ENCODE measurements at regions not wholly inside any gene's neighbourhood (a gene's known extent, or its start where the extent isn't known, plus 50 kb on each side); places are given as distances from the start of the nearest gene placed in this dataset.

DNA sequence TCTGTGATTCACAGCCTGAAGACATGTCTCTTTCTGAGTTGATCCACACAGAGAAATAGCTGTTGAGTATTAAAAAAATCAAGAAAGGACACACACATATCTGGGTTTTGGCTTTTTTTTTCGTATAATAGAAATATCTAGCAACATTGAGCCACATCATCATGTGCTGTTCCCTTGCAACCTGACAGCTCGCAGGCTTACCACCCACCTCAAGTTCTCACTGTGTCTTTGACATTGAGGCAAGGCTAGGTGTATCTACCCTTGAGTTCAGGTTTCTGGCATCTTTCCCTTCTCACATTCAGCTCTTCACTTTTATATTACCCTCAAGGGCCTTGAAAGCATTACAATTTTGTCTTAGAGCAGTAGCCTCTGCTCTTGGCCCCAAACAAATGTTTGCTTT, 490.3 kb upstream of the KIRREL3 start:
- no peak overlapping the region for H3K4me3 ChIP-seq (replicated peaks in 1 of 3; ENCODE audit: insufficient read depth in 1 of 3, low read depth in 1 of 3, low read length in 3 of 3)
- H3K79me2 ChIP-seq (ENCODE audit: control insufficient read depth, insufficient read depth, low read length): no peaks in the 10 kb centered on the region
- H3K4me2 ChIP-seq (ENCODE audit: insufficient read depth, low read length): no peak overlapping the region
- no peaks in the 10 kb centered on the region for H3K9me3 ChIP-seq (replicated peaks; ENCODE audit: control insufficient read depth, insufficient read depth, low read length)
- CTCF ChIA-PET: no interaction called here
- intact Hi-C loops (cut with micrococcal nuclease): no loop called here
- no peak for DNase-seq (ENCODE audit: low read depth, low spot score)
- H3K4me1 ChIP-seq (ENCODE audit: control insufficient read depth, extremely low read depth, insufficient read depth, low read length): no peaks in the 10 kb centered on the region
- FAIRE-seq: no peak
- no TSS peak for BruUV-seq (replicated peaks)
- POLR2A ChIA-PET: no interaction called here
- H3K27ac ChIP-seq (ENCODE audit: insufficient read depth, low read depth, low read length): no peak overlapping the region
- H2AFZ ChIP-seq (ENCODE audit: low read depth, low read length): no peak overlapping the region
- no peaks in the 10 kb centered on the region for H4K20me1 ChIP-seq (replicated peaks; ENCODE audit: control insufficient read depth, extremely low read depth, insufficient read depth, low read length)
- TF ChIP-seq MAX (IDR thresholded peaks at IDR 0.05; ENCODE audit: insufficient read depth, insufficient read length) (no peak), MYC (IDR thresholded peaks at IDR 0.05; ENCODE audit: low read depth, low read length) (no peak), EZH2 (IDR thresholded peaks at IDR 0.05; ENCODE audit: borderline replicate concordance, low read depth, low read length, severe bottlenecking) (no peak), FOS (IDR thresholded peaks at IDR 0.05; ENCODE audit: borderline replicate concordance, insufficient read depth, low read length) (no peak), GATA2 (IDR thresholded peaks at IDR 0.05; ENCODE audit: insufficient read depth, insufficient read length, low read depth, low read length) (no peak), POLR2A (IDR thresholded peaks at IDR 0.05; ENCODE audit: low read depth, low read length) (no peak)
- dilution Hi-C loops (cut with MboI; ENCODE audit: extremely low pct_ligation_motif_present, low sequenced_read_pairs): no loop called here
- no peaks in the 10 kb centered on the region for H3K9me1 ChIP-seq (replicated peaks; ENCODE audit: control insufficient read depth, extremely low read depth, insufficient read depth, low read length)
- H3K9ac ChIP-seq (replicated peaks; ENCODE audit: extremely low read depth, insufficient read depth, low read length): no peak overlapping the region
- H3K27me3 ChIP-seq (ENCODE audit: control insufficient read depth in 2 of 2, insufficient read depth in 2 of 2, low read length in 2 of 2): no peaks in the 10 kb centered on the region
- no peaks in the 10 kb centered on the region for H3K36me3 ChIP-seq (ENCODE audit: control insufficient read depth in 2 of 2, extremely low read depth in 1 of 2, insufficient read depth in 2 of 2, low read length in 2 of 2)

DNA sequence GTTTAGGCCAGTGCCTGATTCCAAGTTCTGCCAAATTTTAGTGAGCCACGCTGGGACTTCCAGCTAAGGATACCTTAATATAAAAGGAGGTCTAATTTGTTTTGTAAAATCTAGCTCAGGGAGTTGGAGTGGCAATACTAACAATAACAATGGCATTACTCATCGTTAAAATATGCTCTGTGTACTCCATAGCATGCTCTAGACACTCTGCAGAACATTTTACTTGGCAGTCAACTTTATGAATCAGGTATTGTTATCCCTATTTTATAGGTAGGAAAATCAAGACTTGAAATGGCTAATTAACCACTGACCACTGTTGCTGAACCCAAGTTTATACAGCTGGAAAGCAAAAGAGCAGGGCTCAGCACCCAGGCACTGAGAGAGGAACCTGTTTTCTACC, 485.0 kb upstream of the KIRREL3 start:
- Histone ChIP-seq H3K27ac (ENCODE audit: insufficient read depth, low read depth, low read length) (no peak overlapping the region), H3K9ac (replicated peaks; ENCODE audit: extremely low read depth, insufficient read depth, low read length) (no peak overlapping the region), H3K9me1 (replicated peaks; ENCODE audit: control insufficient read depth, extremely low read depth, insufficient read depth, low read length) (no peaks in the 10 kb centered on the region), H3K27me3 (ENCODE audit: control insufficient read depth in 2 of 2, insufficient read depth in 2 of 2, low read length in 2 of 2) (no peaks in the 10 kb centered on the region), H3K4me2 (ENCODE audit: insufficient read depth, low read length) (no peak overlapping the region), H4K20me1 (replicated peaks; ENCODE audit: control insufficient read depth, extremely low read depth, insufficient read depth, low read length) (no peaks in the 10 kb centered on the region), H3K79me2 (ENCODE audit: control insufficient read depth, insufficient read depth, low read length) (no peaks in the 10 kb centered on the region), H3K9me3 (replicated peaks; ENCODE audit: control insufficient read depth, insufficient read depth, low read length) (no peaks in the 10 kb centered on the region), H3K4me3 (replicated peaks in 1 of 3; ENCODE audit: insufficient read depth in 1 of 3, low read depth in 1 of 3, low read length in 3 of 3) (no peak overlapping the region), H2AFZ (ENCODE audit: low read depth, low read length) (no peak overlapping the region), H3K4me1 (ENCODE audit: control insufficient read depth, extremely low read depth, insufficient read depth, low read length) (no peaks in the 10 kb centered on the region), H3K36me3 (ENCODE audit: control insufficient read depth in 2 of 2, extremely low read depth in 1 of 2, insufficient read depth in 2 of 2, low read length in 2 of 2) (no peaks in the 10 kb centered on the region)
- no peak for DNase-seq (ENCODE audit: low read depth, low spot score)
- no peak for FAIRE-seq
- dilution Hi-C loops (cut with MboI; ENCODE audit: extremely low pct_ligation_motif_present, low sequenced_read_pairs) (no loop called here), intact Hi-C loops (cut with micrococcal nuclease) (no loop called here)
- BruUV-seq (replicated peaks): no TSS peak
- CTCF ChIA-PET: no interaction called here
- POLR2A ChIA-PET: no interaction called here
- TF ChIP-seq JUN (IDR thresholded peaks at IDR 0.05; ENCODE audit: borderline replicate concordance, insufficient read depth, insufficient read length, low read depth) (peak; percentile 9), MAX (IDR thresholded peaks at IDR 0.05; ENCODE audit: insufficient read depth, insufficient read length) (no peak), FOS (IDR thresholded peaks at IDR 0.05; ENCODE audit: borderline replicate concordance, insufficient read depth, low read length) (no peak), POLR2AphosphoS5 (IDR thresholded peaks at IDR 0.05; ENCODE audit: insufficient read depth, low read depth, low read length) (no peak), GATA2 (IDR thresholded peaks at IDR 0.05; ENCODE audit: insufficient read depth, insufficient read length, low read depth, low read length) (no peak), MYC (IDR thresholded peaks at IDR 0.05; ENCODE audit: low read depth, low read length) (no peak)
- TF ChIP-seq, protein P1, sequence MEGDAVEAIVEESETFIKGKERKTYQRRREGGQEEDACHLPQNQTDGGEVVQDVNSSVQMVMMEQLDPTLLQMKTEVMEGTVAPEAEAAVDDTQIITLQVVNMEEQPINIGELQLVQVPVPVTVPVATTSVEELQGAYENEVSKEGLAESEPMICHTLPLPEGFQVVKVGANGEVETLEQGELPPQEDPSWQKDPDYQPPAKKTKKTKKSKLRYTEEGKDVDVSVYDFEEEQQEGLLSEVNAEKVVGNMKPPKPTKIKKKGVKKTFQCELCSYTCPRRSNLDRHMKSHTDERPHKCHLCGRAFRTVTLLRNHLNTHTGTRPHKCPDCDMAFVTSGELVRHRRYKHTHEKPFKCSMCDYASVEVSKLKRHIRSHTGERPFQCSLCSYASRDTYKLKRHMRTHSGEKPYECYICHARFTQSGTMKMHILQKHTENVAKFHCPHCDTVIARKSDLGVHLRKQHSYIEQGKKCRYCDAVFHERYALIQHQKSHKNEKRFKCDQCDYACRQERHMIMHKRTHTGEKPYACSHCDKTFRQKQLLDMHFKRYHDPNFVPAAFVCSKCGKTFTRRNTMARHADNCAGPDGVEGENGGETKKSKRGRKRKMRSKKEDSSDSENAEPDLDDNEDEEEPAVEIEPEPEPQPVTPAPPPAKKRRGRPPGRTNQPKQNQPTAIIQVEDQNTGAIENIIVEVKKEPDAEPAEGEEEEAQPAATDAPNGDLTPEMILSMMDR (IDR thresholded peaks at IDR 0.05; ENCODE audit: extremely low read depth in 1 of 2, insufficient read depth in 1 of 2, low read depth in 1 of 2, low read length in 2 of 2): no peak

Measured in endothelial cell of umbilical vein (primary cell).